ENCODE measurements at regions not wholly inside any gene's neighbourhood (a gene's known extent, or its start where the extent isn't known, plus 50 kb on each side); places are given as distances from the start of the nearest gene placed in this dataset.

GRCh38 chr5:143471041-143471509, 67.6 kb upstream of the NR3C1 start:
- no peak for DNase-seq (ENCODE audit: low read depth in 4 of 4, low spot score in 1 of 4)

GRCh38 chr5:143470120-143470519, 66.6 kb upstream of the NR3C1 start:
- DNase-seq (ENCODE audit: low read depth in 4 of 4, low spot score in 1 of 4), result no peak

- DNase-seq (ENCODE audit: low read depth in 4 of 4, low spot score in 1 of 4), result no peak
These were observed 65.6 kb upstream of the NR3C1 start for GRCh38 chr5:143469125-143469524.

- no peak for DNase-seq (ENCODE audit: low read depth in 4 of 4, low spot score in 1 of 4)
These were observed 63.1 kb upstream of the NR3C1 start for GRCh38 chr5:143466632-143467031.

- DNase-seq (ENCODE audit: low read depth in 4 of 4, low spot score in 1 of 4), result no peak
These were observed 61.4 kb upstream of the NR3C1 start for GRCh38 chr5:143464723-143465490.

- no peak for DNase-seq (ENCODE audit: low read depth in 4 of 4, low spot score in 1 of 4)
These were observed 58.9 kb upstream of the NR3C1 start for GRCh38 chr5:143462431-143462830.

- no peak for DNase-seq (ENCODE audit: low read depth in 4 of 4, low spot score in 1 of 4)
These were observed 55.9 kb upstream of the NR3C1 start for GRCh38 chr5:143459433-143459832.

- DNase-seq (ENCODE audit: low read depth in 4 of 4, low spot score in 1 of 4), result no peak
These were observed 53.6 kb upstream of the NR3C1 start for GRCh38 chr5:143456952-143457547.

GRCh38 chr5:143454936-143455516, 51.5 kb upstream of the NR3C1 start:
- DNase-seq (ENCODE audit: low read depth in 4 of 4, low spot score in 1 of 4), result no peak

- no peak for DNase-seq (ENCODE audit: low read depth in 4 of 4, low spot score in 1 of 4)
These were observed 50.2 kb upstream of the NR3C1 start for GRCh38 chr5:143453720-143454119.
